RWPE2 (cell line): ENCODE measurements at regions not wholly inside any gene's neighbourhood (a gene's known extent, or its start where the extent isn't known, plus 50 kb on each side); places are given as distances from the start of the nearest gene placed in this dataset.

ENCODE experiments used
- ATAC-seq: fragments of 200-7000 bp; cut with Tn5 transposase; 3 replicates; pipeline ENCODE4 v1.9.1; 2021; ENCODE audit warnings: low read depth
- DNase-seq: peaks from one replicate; pipeline ENCODE4 v3.0.0-alpha.2; 2020; ENCODE audit warnings: low spot score
- H3K27ac ChIP-seq: fragments of 450-650 bp; 2 replicates; pipeline ENCODE4 v1.5.1; 2017; ENCODE audit warnings: mild to moderate bottlenecking; ENCODE audit not compliant: poor library complexity, severe bottlenecking
- H3K27me3 ChIP-seq: fragments of 250-450 bp; sonication (Bioruptor Pico); 2 replicates; pipeline ENCODE4 v1.5.1; 2021; ENCODE audit warnings: mild to moderate bottlenecking, moderate library complexity; ENCODE audit not compliant: insufficient read depth, poor library complexity, severe bottlenecking
- H3K36me3 ChIP-seq: fragments of 250-450 bp; sonication (Bioruptor Pico); 2 replicates; pipeline ENCODE4 v1.5.1; 2020; ENCODE audit warnings: low read depth, mild to moderate bottlenecking, moderate library complexity
- H3K4me1 ChIP-seq: fragments of 250-450 bp; sonication (Bioruptor Pico); 2 replicates; pipeline ENCODE4 v1.5.1; 2021; ENCODE audit warnings: mild to moderate bottlenecking, moderate library complexity; ENCODE audit not compliant: insufficient read depth, poor library complexity, severe bottlenecking
- H3K4me3 ChIP-seq: fragments of 250-450 bp; sonication (Bioruptor Pico); 2 replicates; pipeline ENCODE4 v1.5.1; 2021; ENCODE audit warnings: mild to moderate bottlenecking, moderate library complexity; ENCODE audit not compliant: severe bottlenecking
- H3K9me3 ChIP-seq: fragments of 250-450 bp; sonication (Bioruptor Pico); 2 replicates; pipeline ENCODE4 v1.5.1; 2021; ENCODE audit warnings: mild to moderate bottlenecking, moderate library complexity; ENCODE audit not compliant: severe bottlenecking
- CTCF ChIP-seq: fragments of 450-650 bp; IDR thresholded peaks from one replicate; pipeline ENCODE4 v1.5.1; 2017; ENCODE audit warnings: mild to moderate bottlenecking, moderate library complexity; ENCODE audit not compliant: poor library complexity, severe bottlenecking

- ATAC-seq = no peak
- no peak overlapping the region for H3K27ac ChIP-seq
- no peaks in the 10 kb centered on the region for H3K36me3 ChIP-seq
- H3K27me3 ChIP-seq = no peaks in the 10 kb centered on the region
- no peaks in the 10 kb centered on the region for H3K9me3 ChIP-seq
- H3K4me3 ChIP-seq = no peak overlapping the region
- no peak for DNase-seq
- TF ChIP-seq CTCF = no peak
- no peaks in the 10 kb centered on the region for H3K4me1 ChIP-seq
Measured at GRCh38 chr4:23680671-23681518, 209.0 kb downstream of the PPARGC1A start.

DNA sequence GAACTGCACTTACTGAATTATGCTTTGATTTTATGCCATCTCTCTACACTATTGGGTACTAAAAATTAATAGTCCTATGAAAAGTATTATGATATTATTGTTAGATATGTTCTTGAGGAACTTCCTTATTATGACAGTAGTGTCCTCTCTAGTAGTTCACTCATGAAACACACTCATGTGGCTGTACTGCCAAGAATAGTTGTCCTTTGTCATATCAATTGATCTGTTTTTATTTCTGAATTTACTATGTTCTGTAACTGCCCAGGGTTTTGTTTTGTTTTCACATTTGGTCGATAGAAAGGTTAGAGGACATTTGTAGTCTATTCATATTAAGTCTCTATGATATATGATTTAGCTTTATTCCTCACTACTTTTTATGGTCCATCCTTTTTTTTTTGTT, 215.2 kb downstream of the PPARGC1A start:
- no peak overlapping the region for H3K4me3 ChIP-seq
- H3K9me3 ChIP-seq = no peaks in the 10 kb centered on the region
- H3K27me3 ChIP-seq = no peaks in the 10 kb centered on the region
- H3K36me3 ChIP-seq = no peaks in the 10 kb centered on the region
- DNase-seq = no peak
- no peak overlapping the region for H3K27ac ChIP-seq
- no peak for ATAC-seq
- TF ChIP-seq CTCF = no peak
- H3K4me1 ChIP-seq = no peaks in the 10 kb centered on the region

- no peaks in the 10 kb centered on the region for H3K9me3 ChIP-seq
- H3K4me3 ChIP-seq = no peak overlapping the region
- no peaks in the 10 kb centered on the region for H3K36me3 ChIP-seq
- no peaks in the 10 kb centered on the region for H3K4me1 ChIP-seq
- DNase-seq (no peak), ATAC-seq (no peak)
- TF ChIP-seq CTCF = no peak
- no peaks in the 10 kb centered on the region for H3K27me3 ChIP-seq
- H3K27ac ChIP-seq = no peak overlapping the region
Measured at GRCh38 chr4:23667659-23668058, 222.2 kb downstream of the PPARGC1A start.

GRCh38 chr4:23660865-23661264, 229.0 kb downstream of the PPARGC1A start:
- H3K27me3 ChIP-seq = no peaks in the 10 kb centered on the region
- no peak overlapping the region for H3K4me3 ChIP-seq
- H3K9me3 ChIP-seq = no peaks in the 10 kb centered on the region
- no peaks in the 10 kb centered on the region for H3K4me1 ChIP-seq
- H3K27ac ChIP-seq = no peak overlapping the region
- TF ChIP-seq CTCF = no peak
- DNase-seq (no peak), ATAC-seq (no peak)
- no peaks in the 10 kb centered on the region for H3K36me3 ChIP-seq

GRCh38 chr4:23654791-23655190, 235.1 kb downstream of the PPARGC1A start:
- H3K36me3 ChIP-seq = no peaks in the 10 kb centered on the region
- ATAC-seq = no peak
- no peak for TF ChIP-seq CTCF
- no peak overlapping the region for H3K4me3 ChIP-seq
- no peak overlapping the region for H3K27ac ChIP-seq
- H3K27me3 ChIP-seq = no peaks in the 10 kb centered on the region
- H3K9me3 ChIP-seq = no peaks in the 10 kb centered on the region
- no peak for DNase-seq
- no peaks in the 10 kb centered on the region for H3K4me1 ChIP-seq
